GM19238 (cell line): ENCODE measurements at regions not wholly inside any gene's neighbourhood (a gene's known extent, or its start where the extent isn't known, plus 50 kb on each side); places are given as distances from the start of the nearest gene placed in this dataset.
"Not testable (repeated sequence)": the region's sequence is repeated elsewhere in the genome, so short reads cannot be mapped to it uniquely, and the experiment has no call there.

ENCODE experiments used
- DNase-seq: peaks from one replicate; pipeline ENCODE4 v3.0.0; 2011; ENCODE audit warnings: low spot score; ENCODE audit not compliant: insufficient read length

DNA sequence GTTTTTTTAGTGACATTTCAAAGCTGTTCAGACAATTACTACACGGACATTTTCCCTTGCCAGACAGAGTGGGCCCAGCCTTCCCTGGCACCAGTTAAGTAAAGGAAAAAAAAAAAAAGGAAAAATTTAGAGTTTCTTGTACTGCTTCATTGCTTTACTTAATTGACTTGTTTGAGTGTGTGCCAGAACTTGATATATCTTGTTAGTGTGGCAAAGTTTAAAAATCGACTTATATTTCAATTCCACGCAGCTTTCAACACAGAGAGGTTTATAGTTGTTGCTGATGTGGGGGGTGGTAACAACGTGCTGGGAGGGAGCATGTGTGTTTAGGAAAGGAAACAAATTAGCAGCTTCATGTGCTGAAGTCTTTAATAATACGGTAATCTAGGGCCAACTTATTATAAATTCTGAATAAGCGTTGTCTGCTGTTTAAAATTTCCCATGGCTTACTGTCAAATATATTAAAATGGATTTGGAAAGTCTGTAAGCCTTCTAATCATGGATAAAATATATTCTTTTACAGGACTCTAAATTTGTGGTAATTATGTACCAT is 1104.6 kb downstream of the SORCS3 start:
- no peak for DNase-seq

DNA sequence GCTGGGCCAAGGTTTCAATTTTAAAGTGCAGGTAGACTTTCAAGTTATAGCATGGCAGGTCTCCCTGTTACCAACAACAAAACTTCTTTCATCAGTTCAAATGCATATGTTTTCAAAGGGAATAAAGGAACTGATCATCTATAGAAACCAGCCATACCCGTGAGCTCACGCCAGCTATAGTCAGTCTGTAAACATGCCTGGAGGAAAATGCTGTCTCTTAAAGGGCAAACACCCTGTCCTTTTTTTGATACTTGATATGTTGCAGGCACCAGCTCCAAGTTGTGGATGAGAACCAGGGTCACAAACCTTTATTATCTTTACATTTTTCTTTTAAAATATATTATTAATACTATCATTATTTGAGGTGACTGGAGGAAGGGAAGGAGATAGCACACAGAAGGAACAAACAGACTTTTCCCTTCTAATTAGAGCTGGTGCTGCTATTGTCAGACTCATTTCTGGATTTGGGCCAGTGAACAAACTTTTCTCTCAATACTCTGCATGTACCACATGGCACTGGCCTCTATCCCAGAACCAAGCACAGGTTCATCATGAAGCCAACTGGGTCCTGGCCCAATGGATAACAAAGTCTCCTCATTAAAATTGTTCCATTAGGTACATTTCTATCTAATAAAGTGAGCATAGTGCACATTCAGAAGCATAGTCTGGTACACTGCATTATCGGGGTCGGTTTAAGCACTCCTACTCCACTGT is 1102.4 kb downstream of the SORCS3 start:
- DNase-seq = no peak

DNA sequence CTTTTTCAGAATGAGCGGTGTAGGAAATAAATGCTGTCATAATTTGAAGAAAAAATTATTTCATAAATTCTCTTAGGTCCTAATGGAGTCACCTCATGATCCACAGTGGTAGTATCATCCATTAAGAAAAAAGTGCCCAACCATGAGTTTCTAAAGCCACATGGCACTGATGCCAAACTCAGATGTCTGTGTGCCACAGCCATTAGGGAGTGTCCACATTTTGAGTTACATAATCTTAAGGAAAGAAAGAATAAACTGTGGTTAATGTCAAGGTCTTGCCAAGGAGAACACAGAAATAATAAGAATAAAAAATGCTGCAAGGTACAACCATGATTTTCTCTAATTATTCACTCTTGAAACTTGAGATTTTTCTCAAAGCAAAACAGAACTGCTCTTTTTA is 1101.8 kb downstream of the SORCS3 start:
- no peak for DNase-seq

DNA sequence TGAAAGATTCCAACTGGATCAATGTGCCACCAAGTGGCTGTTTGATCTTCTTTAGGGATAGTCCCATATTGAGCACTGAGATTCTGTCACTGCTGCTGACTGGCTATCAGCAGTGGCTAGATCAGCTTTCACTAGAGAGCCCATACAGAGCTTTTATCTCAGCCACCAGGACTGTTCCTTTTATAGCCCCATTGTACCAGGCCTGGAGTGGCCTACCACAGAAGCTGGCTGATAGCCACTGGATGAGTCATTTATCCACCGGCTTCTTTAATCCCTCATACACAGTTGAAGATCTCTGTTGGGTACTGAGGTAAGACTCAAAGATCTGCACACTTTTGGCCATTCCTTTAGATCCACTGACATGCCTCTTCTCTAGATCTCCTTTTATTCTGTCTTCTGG is 1101.1 kb downstream of the SORCS3 start:
- DNase-seq = no peak

DNA sequence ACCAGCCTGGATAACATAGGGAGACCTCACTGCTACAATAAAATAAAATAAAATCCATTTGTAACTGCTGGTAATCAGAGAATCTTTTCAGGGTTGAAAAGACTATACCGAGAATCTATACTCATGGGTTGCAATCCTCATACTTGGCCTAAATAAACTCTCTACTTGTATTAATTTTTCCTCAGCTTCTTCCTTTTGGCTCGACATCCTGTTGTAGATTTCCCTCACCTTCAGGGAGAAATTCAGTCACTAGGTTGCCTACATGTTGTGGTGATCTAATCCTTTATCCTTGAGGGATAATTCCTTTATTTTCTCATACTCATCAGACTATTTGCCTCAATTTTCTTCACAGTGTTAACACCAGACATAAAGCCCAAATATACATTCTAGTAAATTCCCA is 1093.4 kb downstream of the SORCS3 start:
- DNase-seq = no peak

DNA sequence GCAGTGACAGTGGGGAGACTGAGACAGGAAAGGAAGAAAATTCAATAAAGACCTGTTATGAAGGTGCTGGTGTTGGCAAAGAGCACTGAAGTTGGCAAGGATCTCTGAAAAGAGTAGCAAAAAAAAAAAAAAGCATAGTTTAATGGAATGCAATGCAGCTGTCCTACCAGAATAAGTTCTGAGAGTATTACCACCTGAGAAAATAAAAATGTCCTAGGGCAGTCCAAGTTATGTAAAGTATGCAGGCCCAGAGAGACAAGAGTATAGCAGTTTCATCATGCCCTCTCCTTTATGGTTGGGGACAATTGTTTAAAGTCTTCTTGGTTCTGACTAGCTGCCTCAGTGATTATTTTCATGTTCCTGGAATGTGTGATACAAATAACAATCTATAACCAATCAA is 1092.8 kb downstream of the SORCS3 start:
- DNase-seq = no peak

DNA sequence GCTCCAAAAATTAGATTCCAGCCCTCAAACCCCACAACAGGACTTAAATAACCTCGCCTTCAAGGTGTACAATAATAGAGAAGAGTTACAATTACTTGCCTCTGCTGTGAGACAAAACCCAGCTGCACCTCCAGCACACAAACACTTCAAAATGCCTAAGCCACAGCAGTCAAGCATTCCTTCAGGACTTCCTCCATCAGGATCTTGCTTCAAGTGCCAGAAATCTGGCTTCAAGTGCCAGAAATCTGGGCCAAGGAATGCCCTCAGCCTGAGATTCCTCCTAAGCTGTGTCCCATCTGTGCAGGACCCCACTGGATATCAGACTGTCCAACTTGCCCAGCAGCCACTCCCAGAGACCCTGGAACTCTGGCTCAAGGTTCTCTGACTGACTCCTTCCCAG is 1088.3 kb downstream of the SORCS3 start:
- no peak for DNase-seq

DNA sequence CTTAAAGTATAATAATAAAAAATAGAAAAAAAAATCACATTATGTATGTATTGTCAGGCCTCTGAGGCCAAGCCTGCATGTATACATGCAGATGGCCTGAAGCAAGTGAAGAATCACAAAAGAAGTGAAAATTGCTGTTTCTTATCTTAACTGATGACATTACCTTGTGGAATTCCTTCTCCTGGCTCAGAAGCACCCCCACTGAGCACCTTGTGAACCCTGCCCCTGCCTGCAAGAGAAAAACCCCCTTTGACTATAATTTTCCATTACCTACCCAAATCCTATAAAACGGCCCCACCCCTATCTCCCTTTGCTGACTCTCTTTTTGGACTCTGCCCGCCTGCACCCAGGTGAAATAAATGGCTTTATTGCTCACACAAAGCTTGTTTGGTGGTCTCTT is 1086.5 kb downstream of the SORCS3 start:
- DNase-seq = not testable (repeated sequence)

DNA sequence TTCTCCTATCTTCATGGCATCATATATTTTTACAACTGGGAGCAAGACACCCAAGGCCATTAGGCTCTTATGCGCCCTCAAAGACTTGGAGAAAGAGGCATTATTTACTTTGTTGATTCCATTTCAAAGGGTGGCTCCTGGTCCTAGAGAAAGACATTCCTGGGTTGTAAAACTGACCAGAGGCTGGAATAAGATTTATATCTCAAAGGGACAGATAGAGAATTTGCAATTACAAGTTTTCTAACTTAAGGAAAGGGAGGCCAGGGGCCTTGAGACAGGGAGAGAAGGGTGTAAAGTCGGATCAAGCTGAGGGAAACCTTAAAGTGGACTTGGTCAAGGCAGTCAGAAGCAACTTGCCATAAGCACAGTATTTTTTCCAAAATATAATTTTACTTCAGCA is 1086.0 kb downstream of the SORCS3 start:
- no peak for DNase-seq

DNA sequence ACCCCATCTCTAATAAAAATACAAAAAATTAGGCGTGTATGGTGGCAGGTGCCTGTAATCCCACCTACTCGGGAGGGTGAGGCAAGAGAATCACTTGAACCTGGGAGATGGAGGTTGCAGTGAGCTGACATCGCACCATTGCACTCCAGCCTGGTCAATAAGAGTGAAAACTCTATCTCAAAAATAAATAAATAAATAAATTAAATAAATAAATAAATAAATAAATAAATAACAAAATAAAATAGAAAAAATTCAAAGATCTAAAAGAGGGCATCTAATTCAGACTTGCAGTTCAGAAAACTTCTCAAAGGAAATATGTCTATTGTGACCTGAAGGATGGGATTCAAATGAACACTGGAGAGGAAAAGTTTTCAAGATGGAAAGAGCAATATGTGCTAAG is 1085.1 kb downstream of the SORCS3 start:
- DNase-seq = no peak

DNA sequence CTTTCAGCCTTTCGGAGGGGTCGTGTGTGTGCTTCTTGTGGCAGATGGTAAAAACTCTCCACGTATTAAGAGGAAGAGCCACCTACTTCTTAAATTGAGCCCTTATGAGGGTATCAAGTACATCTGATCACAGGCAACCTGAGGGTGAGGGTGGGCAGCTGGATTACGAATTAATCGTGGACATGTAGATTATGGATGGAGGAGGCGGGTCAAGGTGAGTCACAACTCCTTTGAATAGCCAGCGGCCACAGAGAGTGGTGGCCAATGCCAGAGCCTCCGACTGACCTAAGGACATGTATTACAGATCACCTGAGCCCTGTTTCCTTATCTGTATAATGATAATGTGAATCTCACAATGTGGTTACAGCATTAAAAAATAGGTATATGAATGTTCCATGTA is 1083.9 kb downstream of the SORCS3 start:
- no peak for DNase-seq

DNA sequence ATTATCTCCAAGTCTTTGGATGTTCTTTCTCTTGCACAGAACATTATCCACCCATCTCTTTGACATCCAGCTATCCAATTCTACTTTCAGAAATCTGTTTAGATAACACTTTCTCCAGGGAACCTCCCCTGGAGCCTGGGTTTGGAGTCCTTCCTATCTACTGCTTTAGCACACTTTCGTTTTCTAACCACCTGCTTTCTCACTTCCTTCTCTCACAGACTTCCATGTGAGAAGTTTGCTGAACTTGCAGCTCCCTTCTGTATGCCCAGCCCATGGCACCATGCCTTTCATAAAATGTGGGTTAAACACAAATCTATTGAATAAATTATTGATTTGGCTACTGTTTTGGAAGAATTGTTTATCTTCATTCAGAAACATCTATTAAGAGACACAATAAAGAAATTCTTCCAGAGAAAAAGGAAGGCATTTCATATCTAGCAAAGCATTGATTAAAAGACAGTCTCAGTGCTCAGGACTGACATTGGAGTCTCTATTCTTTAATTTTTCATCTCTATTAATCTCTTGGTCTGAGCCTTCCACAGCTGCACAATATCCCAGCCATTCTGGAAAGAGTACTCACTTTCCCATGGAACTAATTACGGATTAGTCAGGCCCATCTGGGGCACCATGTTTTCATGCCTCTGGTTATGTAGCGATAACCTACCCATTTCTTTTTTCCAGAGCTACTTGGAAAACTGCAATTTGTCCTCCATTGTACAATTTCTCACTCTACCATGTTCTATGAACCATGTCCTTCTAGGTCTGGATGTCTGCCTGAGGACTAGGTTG is 1077.3 kb downstream of the SORCS3 start:
- DNase-seq = no peak

DNA sequence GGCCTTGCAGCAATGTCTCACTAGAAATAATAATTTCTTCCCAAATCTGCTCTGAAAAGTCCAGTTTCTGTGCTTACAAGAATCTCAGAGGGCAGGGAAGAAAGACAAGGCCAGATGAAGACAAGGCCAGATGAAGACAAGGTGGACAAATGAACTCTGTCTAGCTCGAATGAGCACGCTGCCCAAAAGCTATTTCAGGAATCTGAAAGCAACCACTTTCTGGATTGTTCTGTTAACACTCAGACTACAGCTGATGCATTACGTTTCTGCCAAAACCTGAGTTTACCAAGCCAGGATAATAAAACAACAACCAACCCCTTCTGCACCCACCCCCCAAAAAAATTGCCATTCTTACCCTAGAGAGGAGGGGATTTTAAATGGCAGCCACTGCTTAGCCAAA is 1073.6 kb downstream of the SORCS3 start:
- no peak for DNase-seq

DNA sequence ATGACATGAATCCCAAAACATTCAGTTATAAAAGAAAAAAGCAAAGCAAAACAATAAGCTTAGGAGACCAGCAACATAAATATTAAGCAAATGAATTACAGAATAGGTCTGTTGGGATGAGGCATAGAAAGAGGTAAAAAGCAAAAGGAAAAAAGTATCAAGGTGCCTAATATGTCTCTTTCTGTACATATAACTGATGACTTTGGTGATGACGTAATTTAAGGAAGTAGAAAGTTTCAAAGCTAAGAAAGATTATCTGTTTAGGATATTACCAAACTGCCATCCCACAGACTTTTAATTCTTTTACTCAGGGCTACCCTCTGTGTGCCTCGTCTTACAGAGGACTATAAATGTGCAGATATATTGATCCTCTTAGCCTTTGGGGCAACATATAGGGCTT is 1066.5 kb downstream of the SORCS3 start:
- DNase-seq = no peak

DNA sequence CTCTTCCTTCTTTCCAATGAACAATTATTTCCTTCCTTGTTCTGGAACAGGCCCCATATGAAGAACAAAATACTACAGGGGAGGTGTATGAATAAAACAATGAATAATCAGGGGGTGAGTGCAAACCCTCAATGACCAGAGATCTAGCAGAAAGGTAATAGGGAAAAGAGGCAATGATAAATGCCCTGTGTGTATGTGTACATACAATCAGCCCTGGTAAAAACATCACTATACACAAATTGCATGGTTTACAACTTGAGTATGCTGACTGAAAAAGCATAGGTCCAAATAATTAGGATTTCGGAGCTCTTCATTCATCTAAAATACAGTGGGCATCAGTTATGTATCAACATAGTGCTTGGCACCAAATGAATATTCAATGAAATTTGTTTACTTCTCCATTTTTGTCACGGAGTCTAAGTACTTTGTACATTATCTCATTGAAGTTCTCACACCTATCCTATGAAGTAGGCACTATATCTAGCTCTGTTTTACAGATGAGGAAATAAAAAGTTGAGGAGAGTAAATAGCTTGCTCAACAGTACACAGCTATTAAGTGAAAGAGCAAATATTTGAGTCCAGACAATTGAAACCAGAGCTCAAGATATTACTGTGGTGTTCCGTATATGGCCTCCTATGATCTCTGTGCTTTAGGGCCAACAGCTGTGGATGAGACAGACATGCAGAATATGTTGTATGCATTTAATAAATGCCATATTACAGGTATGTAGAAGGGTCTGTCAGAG is 1065.4 kb downstream of the SORCS3 start:
- DNase-seq = no peak

DNA sequence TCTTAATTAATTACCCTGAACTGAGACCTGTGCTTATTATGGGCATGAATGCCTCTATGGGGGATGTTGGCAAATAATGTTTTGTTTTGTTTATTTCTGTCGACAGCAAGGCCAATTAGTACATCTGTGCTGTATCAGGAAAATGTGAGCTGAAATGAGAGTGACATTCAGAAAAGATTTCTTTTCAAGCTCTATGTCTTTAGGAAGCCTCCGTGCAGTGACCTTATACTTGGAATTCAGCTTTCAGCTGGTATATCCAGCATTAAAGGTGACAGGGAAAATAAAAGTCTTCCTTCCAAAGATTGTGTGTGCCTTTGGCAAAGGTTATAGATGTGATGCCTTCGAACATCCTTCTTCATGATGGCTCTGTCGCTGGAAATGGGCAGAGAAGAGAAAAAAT is 1061.1 kb downstream of the SORCS3 start:
- no peak for DNase-seq

DNA sequence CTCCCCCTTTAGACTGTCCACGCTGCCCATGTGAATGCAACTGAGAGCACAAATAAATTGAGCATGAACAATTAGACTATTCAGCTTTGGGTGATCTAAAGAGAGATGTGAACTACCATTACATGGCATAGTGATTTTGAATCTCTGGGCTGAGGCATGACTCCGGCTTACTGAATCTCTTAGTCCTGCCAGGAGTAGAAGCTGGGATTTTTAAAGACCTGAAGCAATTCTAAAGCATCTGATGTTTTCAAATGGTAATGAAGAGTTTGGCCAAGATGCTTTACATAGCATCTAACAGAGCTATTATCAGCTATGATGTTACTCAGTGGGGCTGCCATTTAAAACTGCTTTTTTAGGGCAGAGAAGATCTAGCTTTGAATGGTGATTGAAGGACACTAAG is 1059.1 kb downstream of the SORCS3 start:
- DNase-seq = no peak

DNA sequence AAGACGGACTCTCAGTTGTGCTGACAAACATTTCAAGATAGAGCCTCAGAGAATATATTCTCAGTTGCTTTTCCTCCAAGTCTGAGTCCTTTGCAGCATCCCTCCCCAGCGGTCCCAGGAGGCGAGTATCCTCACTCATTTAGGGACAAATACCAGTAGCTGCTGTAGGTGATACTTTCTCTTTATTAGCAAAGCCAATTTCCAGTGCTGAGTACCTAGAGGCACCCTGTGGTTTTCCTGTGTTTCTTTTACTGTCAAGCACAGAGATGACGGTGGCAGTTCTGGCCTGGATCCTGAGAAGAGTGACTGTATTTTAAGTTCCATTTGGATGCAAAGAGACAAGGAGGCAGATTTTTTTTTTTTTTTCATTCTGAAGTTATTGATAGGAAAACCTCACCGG is 1058.4 kb downstream of the SORCS3 start:
- no peak for DNase-seq

DNA sequence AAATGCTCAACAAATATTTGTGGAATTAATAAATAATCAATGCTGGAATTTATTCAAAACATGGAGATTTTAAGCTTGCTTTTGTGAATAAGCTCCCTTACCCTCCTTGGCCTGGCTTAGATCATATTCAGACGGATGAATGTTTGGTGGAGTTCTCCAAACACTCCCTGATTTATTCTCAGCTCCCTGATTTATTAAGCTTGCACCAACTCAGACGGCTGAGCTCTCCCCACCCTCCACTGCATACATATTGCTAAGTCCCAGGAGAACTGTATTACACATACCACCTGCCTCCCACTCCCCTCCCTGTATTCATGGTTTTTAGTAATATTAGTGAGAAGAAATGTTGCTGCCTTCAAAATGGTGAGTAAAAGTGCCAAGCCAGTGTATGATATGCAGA is 1057.5 kb downstream of the SORCS3 start:
- no peak for DNase-seq

DNA sequence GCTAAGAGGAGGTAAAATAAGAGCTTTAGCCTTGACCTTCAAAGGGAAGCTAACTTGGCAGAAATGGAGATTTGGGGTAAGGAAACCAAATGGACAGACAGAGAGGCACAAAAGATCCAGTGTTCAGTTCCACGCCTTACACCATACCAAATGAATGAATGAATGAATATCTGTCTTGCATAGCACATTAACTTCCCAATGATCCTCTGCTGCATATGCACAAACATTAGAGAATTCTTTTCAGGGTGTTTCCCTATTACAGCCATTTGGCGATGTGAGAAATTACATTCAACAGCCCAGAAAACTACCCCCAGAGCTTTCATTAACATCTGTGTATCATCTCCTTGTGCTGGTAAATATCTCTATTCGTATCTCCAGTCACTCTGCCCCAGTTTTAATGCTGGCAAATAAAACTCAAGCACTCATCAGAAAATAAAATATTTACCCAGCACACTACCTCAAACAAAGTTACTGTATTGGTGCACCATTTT is 1056.2 kb downstream of the SORCS3 start:
- no peak for DNase-seq

DNA sequence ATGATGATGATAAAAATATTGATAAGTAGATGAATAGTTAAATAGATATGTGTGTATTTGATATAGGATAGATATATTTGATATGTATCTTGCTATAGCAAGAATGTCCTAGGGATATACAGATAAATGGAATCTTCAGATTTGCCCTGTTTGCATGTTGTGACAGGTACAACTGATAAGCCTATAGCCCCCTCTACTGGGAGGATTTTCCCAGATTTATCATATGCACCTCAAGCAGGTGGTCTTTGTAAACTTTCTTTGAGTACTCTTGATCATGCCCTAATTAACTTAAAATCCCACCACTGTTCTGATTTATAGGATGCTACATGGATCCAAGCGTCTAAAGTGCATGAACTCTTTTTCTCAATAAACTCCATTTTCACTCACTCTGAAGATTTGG is 1050.7 kb downstream of the SORCS3 start:
- DNase-seq = no peak

DNA sequence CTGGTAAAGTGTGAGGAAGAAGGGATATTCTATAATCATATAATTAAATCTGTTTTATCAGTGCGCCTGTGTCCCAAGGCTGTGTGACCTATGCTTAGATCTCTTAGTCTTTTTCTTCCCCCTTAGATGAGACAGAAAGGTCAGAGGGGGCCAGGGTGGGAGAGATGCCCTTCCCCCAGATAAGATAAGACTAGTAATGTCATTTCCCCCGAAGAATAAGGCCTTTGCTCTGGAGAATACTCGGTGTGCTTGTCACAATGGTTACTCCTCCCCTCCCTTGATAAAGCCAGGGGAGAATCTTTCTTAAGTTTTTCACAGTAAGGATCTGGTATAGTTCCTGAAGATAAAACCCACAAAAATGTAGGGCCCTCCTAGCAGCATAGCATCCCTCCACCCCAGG is 1041.8 kb downstream of the SORCS3 start:
- DNase-seq = no peak
